ENCODE measurements at regions not wholly inside any gene's neighbourhood (a gene's known extent, or its start where the extent isn't known, plus 50 kb on each side); places are given as distances from the start of the nearest gene placed in this dataset.

DNA sequence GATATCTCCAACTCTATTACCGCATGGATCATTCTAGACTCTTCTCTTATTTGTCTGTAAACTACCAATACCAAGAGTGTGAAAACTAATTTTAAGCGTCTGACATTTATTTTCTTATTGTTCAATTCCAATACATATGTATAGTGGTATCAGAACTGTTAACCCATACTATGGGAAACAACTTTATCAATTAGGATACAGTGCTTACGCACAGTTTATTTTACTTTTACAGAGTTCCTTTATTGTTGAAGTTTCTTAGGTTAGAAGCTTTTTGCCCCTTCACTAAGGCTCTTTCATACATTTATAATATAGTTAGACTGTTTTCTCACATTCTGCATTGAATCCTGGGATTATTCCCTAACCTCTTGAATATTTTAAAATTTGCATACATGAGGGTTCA is 198.8 kb upstream of the RGPD4 start:
- DNase-seq (ENCODE audit: low read depth), result no peak

DNA sequence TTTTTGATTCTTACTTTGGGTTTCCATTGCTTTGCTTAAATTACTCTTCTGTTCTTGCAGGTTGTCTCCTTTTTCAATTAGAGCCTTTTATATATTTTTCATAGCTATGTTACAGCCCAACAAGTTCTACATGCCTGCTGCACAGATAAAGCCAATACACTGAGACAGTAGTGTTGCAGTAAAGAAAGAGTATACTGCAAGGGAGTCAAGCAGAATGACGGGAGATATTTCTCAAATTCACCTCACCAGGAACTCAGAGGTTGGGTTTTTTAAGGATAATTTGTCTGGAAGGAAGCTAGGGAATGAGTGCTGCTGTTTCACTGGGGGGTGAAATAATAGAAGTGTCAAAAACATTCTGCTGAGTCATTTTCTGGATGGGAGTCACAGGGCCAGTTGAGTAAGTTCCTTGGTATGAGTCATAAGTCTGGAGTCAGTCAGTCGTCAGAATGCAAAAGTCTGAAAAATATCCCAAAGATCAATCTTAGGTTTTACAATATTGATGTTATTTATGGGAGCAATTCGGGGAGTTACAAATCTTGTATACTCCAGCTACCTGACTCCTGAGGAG is 193.0 kb upstream of the RGPD4 start:
- peak; percentile 93 for DNase-seq (ENCODE audit: low read depth)

GRCh38 chr2:107634172-107634571 is 192.5 kb upstream of the RGPD4 start:
- no peak for DNase-seq (ENCODE audit: low read depth)

DNA sequence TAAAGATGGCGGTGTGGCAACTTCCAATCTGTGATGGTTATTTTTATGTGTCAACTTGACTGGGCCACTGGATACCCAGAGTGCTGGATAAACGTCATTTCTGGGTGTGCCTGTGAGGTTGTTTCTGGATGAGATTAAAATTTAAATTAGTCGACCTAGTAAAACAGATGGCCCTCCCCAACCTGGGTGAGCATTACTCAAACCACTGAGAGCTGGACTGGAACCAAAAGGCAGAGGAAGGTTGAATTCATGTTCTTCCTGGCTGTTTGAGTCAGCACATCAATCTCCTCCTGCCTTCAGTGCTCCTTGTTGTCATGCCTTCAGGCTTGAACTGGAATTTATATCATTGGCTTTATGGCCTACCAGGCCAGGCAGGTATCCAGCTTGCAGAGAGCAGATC is 190.8 kb upstream of the RGPD4 start:
- peak; percentile 63 for DNase-seq (ENCODE audit: low read depth)

- DNase-seq (ENCODE audit: low read depth), result no peak
These were observed 181.1 kb upstream of the RGPD4 start for GRCh38 chr2:107645586-107645985.

GRCh38 chr2:107648781-107649404 is 177.8 kb upstream of the RGPD4 start:
- DNase-seq (ENCODE audit: low read depth), result no peak

DNA sequence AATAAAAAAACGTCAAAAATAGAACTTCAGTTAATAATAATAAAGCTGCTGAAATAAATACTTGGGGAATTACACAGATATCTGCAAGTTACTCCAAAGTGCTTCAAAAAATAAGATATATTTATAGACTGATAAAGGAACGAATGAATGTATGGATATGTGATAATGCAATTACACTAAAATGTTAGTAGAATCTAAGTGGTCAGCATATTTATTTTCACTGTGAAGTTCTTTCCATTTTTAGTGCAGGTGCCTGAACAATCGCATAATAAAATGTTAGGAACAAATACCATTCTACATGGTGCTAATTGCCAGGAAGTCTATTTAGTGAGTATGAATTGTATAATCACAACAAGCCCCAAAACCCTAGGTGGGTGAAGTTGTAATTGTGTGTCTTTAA is 169.6 kb upstream of the RGPD4 start:
- DNase-seq (ENCODE audit: low read depth), result no peak

- DNase-seq (ENCODE audit: low read depth), result no peak
These were observed 163.1 kb upstream of the RGPD4 start for GRCh38 chr2:107663632-107664031.

- DNase-seq (ENCODE audit: low read depth), result peak; percentile 29
These were observed 157.4 kb upstream of the RGPD4 start for GRCh38 chr2:107669335-107669734.

- no peak for DNase-seq (ENCODE audit: low read depth)
These were observed 144.8 kb upstream of the RGPD4 start for GRCh38 chr2:107681936-107682335.

DNA sequence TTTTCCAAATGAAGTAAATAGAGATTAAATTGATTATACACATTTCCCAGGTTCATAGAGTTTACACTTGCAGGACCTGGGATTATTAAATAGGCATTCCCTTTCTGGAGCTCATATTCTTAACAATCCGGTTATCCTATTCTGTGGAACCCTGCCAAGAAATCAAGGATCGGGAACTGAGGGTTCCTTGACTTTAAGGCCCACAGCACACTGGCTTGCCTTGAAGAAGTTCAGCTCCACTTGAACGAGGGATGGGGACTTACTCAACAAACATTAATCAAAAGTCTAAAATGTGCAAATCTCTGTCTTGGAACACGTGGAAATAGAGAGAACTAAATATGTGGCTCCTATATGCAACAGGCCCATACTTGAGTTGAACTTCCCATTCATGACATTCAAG is 142.3 kb upstream of the RGPD4 start:
- DNase-seq (ENCODE audit: low read depth), result no peak

GRCh38 chr2:107685421-107685986 is 141.2 kb upstream of the RGPD4 start:
- no peak for DNase-seq (ENCODE audit: low read depth)

- no peak for DNase-seq (ENCODE audit: low read depth)
These were observed 139.6 kb upstream of the RGPD4 start for GRCh38 chr2:107687073-107687472.

- DNase-seq (ENCODE audit: low read depth), result no peak
These were observed 138.6 kb upstream of the RGPD4 start for GRCh38 chr2:107688135-107688534.

GRCh38 chr2:107693604-107694003 is 133.1 kb upstream of the RGPD4 start:
- no peak for DNase-seq (ENCODE audit: low read depth)

DNA sequence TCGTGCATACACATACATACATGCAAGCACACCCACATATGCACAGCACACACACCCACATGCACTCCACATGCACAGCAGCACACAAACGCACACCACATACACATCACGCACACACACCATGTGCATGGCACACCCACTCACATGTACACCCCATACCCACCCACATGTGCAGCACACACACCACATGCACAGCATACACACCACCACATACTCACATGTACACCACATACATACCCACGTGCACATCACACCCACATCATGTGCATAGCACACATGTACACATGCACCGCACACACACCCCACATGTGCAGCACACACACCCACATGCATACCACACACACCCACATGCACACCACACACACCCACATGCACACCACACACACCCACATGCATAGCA is 132.0 kb upstream of the RGPD4 start:
- no peak for DNase-seq (ENCODE audit: low read depth)

DNA sequence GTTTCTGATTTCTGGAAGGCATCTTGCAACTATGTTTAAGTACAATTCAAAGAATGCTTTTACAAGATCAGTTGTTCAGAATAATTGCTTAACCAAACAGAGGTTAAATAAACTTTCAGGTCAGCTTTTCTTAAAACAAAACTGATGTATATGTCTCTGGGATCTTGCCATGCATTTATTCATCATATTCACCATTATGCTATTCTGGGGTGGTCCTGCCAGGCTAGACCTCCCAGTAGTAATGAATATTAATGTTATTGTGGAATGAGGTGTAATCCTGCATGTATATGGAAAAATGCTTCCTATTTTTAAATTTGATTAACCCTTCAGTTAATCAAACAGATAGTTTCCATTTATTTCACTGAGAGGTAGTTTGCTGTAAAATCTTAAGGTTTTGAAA is 129.3 kb upstream of the RGPD4 start:
- DNase-seq (ENCODE audit: low read depth), result no peak

DNA sequence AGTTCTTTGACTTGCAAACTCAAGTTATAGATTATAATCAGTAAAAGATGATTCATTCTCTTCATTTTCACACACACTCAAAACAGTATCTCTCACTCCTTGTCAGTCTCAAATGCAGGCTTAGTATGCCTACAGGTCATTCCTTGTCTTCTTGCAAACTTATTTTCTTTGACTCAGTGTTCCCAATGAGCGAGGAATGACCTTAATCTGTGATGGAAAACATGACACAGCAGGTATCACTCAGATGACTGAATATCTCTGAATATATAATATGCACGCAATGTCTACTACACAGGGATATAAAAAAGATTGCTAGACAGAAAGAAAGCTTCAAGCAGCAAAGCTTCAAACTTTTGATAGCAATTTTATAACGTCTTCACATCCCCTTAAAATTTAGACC is 127.8 kb upstream of the RGPD4 start:
- DNase-seq (ENCODE audit: low read depth), result no peak

- DNase-seq (ENCODE audit: low read depth), result no peak
These were observed 126.6 kb upstream of the RGPD4 start for GRCh38 chr2:107700073-107700472.

DNA sequence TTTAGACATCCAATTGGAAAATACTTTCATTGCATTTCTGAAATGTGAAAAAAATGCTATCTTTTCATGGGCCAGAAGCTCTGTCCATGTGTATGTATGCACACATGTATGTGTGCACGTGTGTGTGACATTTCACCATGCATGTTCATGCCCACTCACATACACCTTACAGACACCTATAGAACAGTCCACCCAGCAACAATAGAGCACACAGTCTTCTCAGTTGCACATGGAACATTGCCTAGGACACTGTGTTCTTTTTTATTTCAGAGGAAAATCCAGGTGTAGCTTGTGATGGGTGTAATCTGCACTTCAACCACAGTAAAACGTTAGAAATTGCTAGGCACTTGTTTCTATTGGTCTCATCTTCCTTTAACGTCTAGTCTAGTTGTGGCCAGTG is 114.8 kb upstream of the RGPD4 start:
- DNase-seq (ENCODE audit: low read depth), result no peak

GRCh38 chr2:107712857-107713256 is 113.8 kb upstream of the RGPD4 start:
- DNase-seq (ENCODE audit: low read depth), result no peak

- no peak for DNase-seq (ENCODE audit: low read depth)
These were observed 109.0 kb upstream of the RGPD4 start for GRCh38 chr2:107717661-107718060.

GRCh38 chr2:107719141-107719540 is 107.6 kb upstream of the RGPD4 start:
- DNase-seq (ENCODE audit: low read depth), result no peak

DNA sequence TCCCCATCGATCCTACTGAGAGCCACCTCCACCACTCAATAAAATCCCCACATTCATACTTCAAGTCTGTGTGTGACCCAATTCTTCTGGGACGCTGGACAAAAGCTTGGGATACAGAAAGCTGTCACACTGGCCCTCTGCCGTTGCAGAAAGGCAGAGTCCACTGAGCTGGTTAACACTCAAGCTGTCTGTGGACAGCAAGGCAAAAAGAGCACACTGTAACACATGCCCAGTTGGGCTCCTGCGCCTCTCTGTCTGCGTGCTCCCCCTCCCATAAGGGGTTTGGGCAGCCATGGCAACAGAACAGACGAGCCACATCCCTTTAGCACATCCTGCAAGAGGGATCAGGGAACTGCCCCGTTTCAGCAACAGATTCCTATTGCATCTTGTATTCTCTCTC is 106.9 kb upstream of the RGPD4 start:
- DNase-seq (ENCODE audit: low read depth), result no peak

All from EH (cell line).